Fibroblast of the conjunctiva (primary cell): ENCODE measurements at regions not wholly inside any gene's neighbourhood (a gene's known extent, or its start where the extent isn't known, plus 50 kb on each side); places are given as distances from the start of the nearest gene placed in this dataset.
A peak's percentile ranks its signal among the peaks of the same experiment; 100 is the strongest.

Experiments used
- DNase-seq: peaks from one replicate; pipeline ENCODE4 v3.0.0-alpha.2; 2010; ENCODE audit warnings: low read depth

GRCh38 chr20:11778206-11778570, 139.5 kb upstream of the BTBD3 start:
- DNase-seq = no peak

- DNase-seq = no peak
These were observed 136.8 kb upstream of the BTBD3 start for GRCh38 chr20:11780765-11781369.

- DNase-seq = no peak
These were observed 134.4 kb upstream of the BTBD3 start for GRCh38 chr20:11783102-11783850.

- DNase-seq = no peak
These were observed 131.7 kb upstream of the BTBD3 start for GRCh38 chr20:11785885-11786507.

- no peak for DNase-seq
These were observed 127.6 kb upstream of the BTBD3 start for GRCh38 chr20:11790046-11790445.

DNA sequence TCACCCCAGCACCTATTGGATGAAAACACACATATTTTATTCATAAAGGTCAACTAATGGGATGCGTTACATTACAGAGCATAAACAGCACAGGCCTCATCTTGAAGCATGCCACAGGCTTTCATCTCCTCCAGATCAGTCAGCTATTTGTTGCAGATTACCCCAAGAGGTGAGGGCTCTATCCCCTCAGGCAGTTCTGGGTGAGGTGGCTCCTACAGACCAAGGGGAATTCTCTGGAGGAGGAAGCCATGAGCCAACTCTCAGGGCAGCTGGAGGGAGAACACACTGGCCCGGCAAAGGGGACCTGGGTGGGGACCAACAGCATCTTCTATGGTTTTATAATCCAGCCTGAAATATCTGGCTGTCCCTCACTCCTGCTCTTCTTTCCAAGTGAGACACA, 126.4 kb upstream of the BTBD3 start:
- no peak for DNase-seq

DNA sequence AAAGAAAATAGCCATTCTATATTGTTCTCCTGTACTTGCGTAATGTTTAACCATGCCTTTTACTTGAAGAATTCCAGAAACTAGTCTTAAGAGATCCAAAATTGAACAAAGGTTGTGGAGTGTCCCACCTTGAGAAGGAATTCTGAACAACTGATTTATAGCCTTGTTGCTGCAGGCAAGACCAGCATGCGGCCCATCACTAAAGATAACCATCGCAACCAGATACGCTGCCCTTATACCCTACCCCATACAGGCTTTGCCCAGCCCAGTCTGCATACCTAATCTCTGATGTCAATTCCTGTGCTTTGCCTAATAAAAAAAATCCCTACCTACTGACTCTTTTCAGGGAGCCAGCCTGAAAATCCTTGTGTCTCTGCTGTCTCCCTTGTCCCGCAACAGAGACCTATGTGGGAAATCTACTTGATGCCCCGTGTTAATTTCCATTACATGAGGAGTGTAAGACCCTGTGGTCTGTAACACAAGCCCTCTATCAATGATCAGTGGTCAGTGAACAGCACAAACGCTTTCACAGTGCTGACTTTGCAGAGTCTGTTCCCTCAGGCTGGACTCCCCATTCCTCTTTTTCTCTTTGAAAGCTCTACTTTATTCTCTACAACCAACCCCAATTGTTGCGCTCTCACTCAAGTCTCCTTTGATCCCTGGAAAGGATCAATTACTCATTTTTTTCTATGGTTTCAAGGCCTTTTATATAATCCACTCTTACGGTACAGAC, 125.7 kb upstream of the BTBD3 start:
- no peak for DNase-seq

DNA sequence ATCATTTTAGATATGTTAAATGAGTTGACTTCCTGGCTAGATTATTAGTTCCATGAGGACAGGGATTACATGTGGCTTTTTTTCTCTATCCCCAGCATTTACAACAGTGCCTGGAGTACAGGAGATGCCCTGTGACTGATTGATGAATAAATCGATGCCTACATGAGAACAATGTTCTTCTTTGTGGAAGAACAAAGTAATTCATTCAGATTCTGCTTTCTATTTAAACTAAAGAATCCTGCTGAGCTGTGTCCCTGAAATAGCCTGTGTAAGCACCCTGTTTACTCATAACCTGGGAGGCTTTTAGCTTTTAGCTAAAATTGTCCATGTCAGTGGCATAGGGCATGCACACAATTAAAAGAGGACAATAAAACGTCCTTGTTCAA, 125.1 kb upstream of the BTBD3 start:
- no peak for DNase-seq

DNA sequence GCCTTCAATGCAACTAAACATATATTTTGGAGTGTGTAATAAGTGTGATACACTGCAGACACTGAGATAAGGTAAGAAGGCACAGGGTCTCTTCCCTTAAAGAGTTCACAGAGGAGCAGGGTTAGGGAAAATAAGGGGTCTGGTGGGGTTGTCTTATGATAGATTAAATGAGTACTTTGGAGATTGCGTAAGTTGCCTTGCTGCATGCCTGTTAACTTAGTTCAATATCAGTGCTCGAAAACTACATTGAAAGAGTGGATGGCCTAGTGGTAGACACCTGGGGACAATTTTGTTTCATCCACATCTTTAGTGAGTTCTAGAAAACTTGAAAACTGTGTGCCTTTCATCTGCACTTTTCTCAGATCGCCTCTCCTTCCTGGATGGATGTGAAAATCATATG, 123.2 kb upstream of the BTBD3 start:
- no peak for DNase-seq

GRCh38 chr20:11795071-11795615, 122.5 kb upstream of the BTBD3 start:
- DNase-seq = no peak

GRCh38 chr20:11796026-11796425, 121.7 kb upstream of the BTBD3 start:
- no peak for DNase-seq

GRCh38 chr20:11797156-11797555, 120.5 kb upstream of the BTBD3 start:
- DNase-seq = no peak

DNA sequence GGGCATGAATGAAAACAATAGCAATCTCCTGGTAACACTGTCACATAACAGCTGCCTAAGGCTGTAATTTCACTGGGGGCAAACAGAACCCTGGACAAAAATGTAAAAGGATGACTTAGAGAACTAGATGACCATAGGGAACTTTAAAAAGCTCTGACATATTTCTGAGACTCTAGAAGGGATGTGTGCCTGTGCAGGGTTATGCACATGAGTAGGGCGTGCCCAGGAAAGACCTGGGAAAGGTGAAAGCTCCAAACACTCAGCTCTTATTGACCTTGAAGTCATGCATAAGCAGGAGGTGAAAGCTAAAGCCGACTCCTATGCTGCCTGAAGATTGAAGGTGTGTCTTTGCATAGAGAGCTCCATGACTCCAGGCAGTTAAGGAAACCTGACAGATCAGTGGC, 118.4 kb upstream of the BTBD3 start:
- DNase-seq = no peak

GRCh38 chr20:11807054-11808048, 110.3 kb upstream of the BTBD3 start:
- peak; percentile 66 for DNase-seq

GRCh38 chr20:11808841-11809240, 108.9 kb upstream of the BTBD3 start:
- no peak for DNase-seq

GRCh38 chr20:11810311-11811083, 107.2 kb upstream of the BTBD3 start:
- peak; percentile 24 for DNase-seq

- no peak for DNase-seq
These were observed 104.4 kb upstream of the BTBD3 start for GRCh38 chr20:11813106-11813890.

DNA sequence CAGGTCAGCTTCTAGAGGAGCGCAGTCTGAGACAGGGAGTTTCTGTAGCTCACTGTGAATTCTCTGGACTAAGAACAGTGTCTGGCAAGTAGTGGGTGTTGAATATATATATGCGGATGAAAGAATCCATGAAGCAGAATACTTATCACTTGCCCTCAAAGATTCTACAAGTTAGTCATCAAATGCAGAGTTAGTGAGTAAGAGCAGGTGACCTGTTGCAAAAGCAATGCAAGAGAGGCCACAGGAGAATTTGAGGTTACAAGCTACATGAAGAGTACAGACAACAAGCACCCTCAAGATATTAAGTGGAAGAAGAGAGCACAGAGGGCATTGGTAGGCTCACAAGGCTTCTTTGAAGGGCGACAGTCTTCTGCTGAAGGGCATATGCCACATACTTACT, 103.4 kb upstream of the BTBD3 start:
- no peak for DNase-seq

DNA sequence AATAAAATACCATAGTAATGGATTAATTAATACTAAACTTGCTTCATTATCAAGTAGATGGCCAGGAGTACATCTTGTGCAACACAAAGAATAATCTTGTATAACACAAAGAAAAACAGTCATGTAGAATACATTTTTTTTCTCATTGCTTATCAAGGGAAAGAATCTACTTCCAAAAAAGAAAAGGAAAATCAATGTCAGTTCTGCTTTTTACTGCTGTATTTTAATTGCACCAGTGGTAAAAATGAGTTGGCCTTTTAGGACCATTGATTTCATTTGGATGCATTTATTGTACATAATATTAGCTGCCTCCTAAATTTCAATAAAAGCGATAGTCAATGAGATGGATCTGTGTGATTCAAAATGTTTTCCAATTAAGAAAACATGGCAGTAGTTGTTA, 96.9 kb upstream of the BTBD3 start:
- DNase-seq = no peak

DNA sequence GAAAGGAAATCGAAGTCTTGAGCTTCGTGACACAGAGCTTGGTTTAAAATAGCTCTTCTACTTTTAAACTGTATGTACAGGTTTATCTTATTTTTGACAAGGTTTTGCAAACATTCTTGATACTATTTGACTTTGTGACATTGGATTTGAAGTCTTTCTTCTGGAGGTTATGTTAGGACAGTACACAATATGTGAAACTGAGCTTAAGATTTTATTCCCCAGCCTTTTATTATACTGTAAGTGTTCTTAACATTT, 95.2 kb upstream of the BTBD3 start:
- no peak for DNase-seq
